ENCODE measurements at regions not wholly inside any gene's neighbourhood (a gene's known extent, or its start where the extent isn't known, plus 50 kb on each side); places are given as distances from the start of the nearest gene placed in this dataset.

DNA sequence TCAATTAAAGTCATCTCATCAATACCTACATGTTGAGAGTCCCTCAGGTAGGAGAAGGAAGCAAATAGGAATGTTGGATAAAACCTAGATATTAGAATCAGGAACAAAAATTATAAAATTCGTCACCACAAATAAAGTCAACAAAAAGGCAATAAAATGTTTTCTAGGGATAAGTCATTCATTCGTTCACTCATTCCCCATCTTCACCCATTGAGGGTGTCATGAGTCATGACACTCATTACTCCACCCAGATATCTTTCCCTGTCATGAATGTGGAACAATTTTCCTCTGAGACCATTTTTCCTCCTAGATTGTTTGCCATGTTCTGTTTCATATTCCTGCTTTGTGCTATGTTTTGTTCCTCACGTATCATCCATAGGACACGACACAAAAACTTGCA, 50.9 kb upstream of the OLIG3 start:
- WGBS, 2 experiments (ENCODE audit: low coverage in 1 of 2, low lambda C conversion rate in 2 of 2, missing lambda C conversion rate in 2 of 2): 37 to 38% methylated on average over 4 of the region's 4 CpGs
- no peak overlapping the region for H3K4me3 ChIP-seq
- no peaks in the 10 kb centered on the region for H4K20me1 ChIP-seq (ENCODE audit: insufficient read depth)
- TF ChIP-seq EZH2 (IDR thresholded peaks at IDR 0.05; ENCODE audit: insufficient read depth, poor library complexity, severe bottlenecking): no peak
- no peak for TF ChIP-seq EZH2phosphoT487 (IDR thresholded peaks at IDR 0.05; ENCODE audit: insufficient read depth, low read depth)
- H3K79me2 ChIP-seq (ENCODE audit: insufficient read depth): no peaks in the 10 kb centered on the region
- H2AFZ ChIP-seq: no peak overlapping the region
- in situ Hi-C loops (cut with MboI): no loop called here
- no peaks in the 10 kb centered on the region for H3K9me2 ChIP-seq (ENCODE audit: insufficient read depth)
- no peak overlapping the region for H3K9ac ChIP-seq
- H3K36me3 ChIP-seq (ENCODE audit: low read depth): no peaks in the 10 kb centered on the region
- H3K27me3 ChIP-seq (replicated peaks; ENCODE audit: insufficient read depth): peaks cover under 1% of the 10 kb centered on the region; the same call in 1 of the 2 replicates
- no peaks in the 10 kb centered on the region for H3K9me3 ChIP-seq (ENCODE audit: low read depth)
- no peak overlapping the region for H3K4me2 ChIP-seq (ENCODE audit: unreplicated experiment)
- no peak for DNase-seq
- H3K4me1 ChIP-seq (ENCODE audit: insufficient read depth): no peaks in the 10 kb centered on the region
- H3F3A ChIP-seq (ENCODE audit: insufficient read depth): no peaks in the 10 kb centered on the region
- no peak overlapping the region for H3K27ac ChIP-seq

DNA sequence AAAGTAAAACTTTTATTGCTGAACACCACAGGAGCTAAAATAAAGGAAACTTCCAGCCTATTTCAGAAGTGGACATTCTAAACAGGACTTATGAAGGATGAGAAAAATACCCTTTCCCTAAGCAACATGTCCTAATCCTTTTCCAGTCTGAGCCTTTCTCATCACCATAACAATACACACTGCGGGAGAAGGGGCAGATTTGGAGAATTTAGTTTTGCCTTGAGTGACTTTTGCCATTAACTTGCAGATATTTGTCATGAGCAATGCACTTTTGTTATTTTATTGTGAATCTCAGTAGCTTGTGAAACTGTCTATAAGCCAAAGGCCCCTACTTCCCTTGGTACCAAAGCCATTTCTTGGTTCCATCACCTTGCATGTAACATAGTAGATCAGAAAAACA, 53.0 kb upstream of the OLIG3 start:
- 10 to 15% methylated on average over 1 of the region's 1 CpG for WGBS, 2 experiments (ENCODE audit: low coverage in 1 of 2, low lambda C conversion rate in 2 of 2, missing lambda C conversion rate in 2 of 2)
- no peak overlapping the region for H3K9ac ChIP-seq
- H2AFZ ChIP-seq: no peak overlapping the region
- no peaks in the 10 kb centered on the region for H3K36me3 ChIP-seq (ENCODE audit: low read depth)
- in situ Hi-C loops (cut with MboI): no loop called here
- no peaks in the 10 kb centered on the region for H3F3A ChIP-seq (ENCODE audit: insufficient read depth)
- no peak overlapping the region for H3K27ac ChIP-seq
- no peaks in the 10 kb centered on the region for H3K9me3 ChIP-seq (ENCODE audit: low read depth)
- no peaks in the 10 kb centered on the region for H3K4me1 ChIP-seq (ENCODE audit: insufficient read depth)
- no peak overlapping the region for H3K4me2 ChIP-seq (ENCODE audit: unreplicated experiment)
- DNase-seq: no peak
- H3K79me2 ChIP-seq (ENCODE audit: insufficient read depth): no peaks in the 10 kb centered on the region
- H3K27me3 ChIP-seq (replicated peaks; ENCODE audit: insufficient read depth): peaks cover 4% of the 10 kb centered on the region; the same call in 1 of the 2 replicates
- TF ChIP-seq EZH2phosphoT487 (IDR thresholded peaks at IDR 0.05; ENCODE audit: insufficient read depth, low read depth) (no peak), EZH2 (IDR thresholded peaks at IDR 0.05; ENCODE audit: insufficient read depth, poor library complexity, severe bottlenecking) (no peak)
- no peak overlapping the region for H3K4me3 ChIP-seq
- no peaks in the 10 kb centered on the region for H3K9me2 ChIP-seq (ENCODE audit: insufficient read depth)
- H4K20me1 ChIP-seq (ENCODE audit: insufficient read depth): no peaks in the 10 kb centered on the region

DNA sequence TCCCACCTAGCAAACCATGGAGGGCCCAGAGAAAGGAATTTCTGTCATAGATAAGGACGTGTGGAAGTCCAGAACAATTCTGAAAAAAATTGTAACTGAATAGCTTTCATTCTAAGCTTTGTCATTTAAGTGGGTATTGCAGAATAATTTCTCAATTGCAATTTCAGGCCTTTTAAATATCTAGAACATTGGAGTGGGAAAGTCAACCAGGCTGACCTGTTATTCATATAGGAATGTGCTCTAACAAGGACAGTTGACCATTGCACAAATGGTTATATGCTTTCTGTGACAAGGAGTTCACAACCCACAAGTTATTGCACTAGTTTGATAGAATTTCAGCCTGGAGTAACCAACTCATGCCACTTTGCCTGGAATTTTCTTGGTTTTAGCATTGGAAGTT, 53.4 kb upstream of the OLIG3 start:
- Histone ChIP-seq H3K36me3 (ENCODE audit: low read depth) (no peaks in the 10 kb centered on the region), H3K4me2 (ENCODE audit: unreplicated experiment) (no peak overlapping the region), H3K79me2 (ENCODE audit: insufficient read depth) (no peaks in the 10 kb centered on the region), H3K27me3 (replicated peaks; ENCODE audit: insufficient read depth) (peaks cover 4% of the 10 kb centered on the region; the same call in 1 of the 2 replicates), H3K9me3 (ENCODE audit: low read depth) (no peaks in the 10 kb centered on the region), H3K9me2 (ENCODE audit: insufficient read depth) (no peaks in the 10 kb centered on the region), H3F3A (ENCODE audit: insufficient read depth) (no peaks in the 10 kb centered on the region), H3K9ac (no peak overlapping the region), H3K4me3 (no peak overlapping the region), H4K20me1 (ENCODE audit: insufficient read depth) (no peaks in the 10 kb centered on the region), H2AFZ (no peak overlapping the region), H3K4me1 (ENCODE audit: insufficient read depth) (no peaks in the 10 kb centered on the region), H3K27ac (no peak overlapping the region)
- no peak for TF ChIP-seq EZH2 (IDR thresholded peaks at IDR 0.05; ENCODE audit: insufficient read depth, poor library complexity, severe bottlenecking)
- no peak for TF ChIP-seq EZH2phosphoT487 (IDR thresholded peaks at IDR 0.05; ENCODE audit: insufficient read depth, low read depth)
- 0 to 2% methylated on average over 1 of the region's 1 CpG for WGBS, 2 experiments (ENCODE audit: low coverage in 1 of 2, low lambda C conversion rate in 2 of 2, missing lambda C conversion rate in 2 of 2)
- no peak for DNase-seq
- in situ Hi-C loops (cut with MboI): no loop called here

DNA sequence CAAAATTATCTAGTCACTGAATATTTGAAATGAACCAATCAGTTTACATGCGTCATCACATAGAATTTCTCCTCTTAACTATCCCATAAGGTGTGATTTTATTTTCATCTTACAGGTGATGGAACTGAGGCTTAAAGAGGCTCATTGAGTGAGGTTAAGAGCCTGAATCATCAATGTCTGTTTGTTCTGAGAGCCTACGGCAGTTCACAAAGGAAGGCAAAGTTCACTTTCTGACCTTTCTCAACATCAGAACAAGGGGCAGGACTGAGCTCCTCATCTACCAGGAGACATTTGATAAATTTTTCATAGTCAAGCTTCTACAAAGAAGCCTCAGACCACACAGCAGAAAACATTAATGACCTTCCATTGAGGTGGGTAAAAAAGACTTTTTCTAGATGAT, 54.9 kb upstream of the OLIG3 start:
- no peaks in the 10 kb centered on the region for H4K20me1 ChIP-seq (ENCODE audit: insufficient read depth)
- H3K4me2 ChIP-seq (ENCODE audit: unreplicated experiment): no peak overlapping the region
- no peaks in the 10 kb centered on the region for H3K4me1 ChIP-seq (ENCODE audit: insufficient read depth)
- no peaks in the 10 kb centered on the region for H3F3A ChIP-seq (ENCODE audit: insufficient read depth)
- no peaks in the 10 kb centered on the region for H3K9me3 ChIP-seq (ENCODE audit: low read depth)
- 56 to 66% methylated on average over 2 of the region's 2 CpGs for WGBS, 2 experiments (ENCODE audit: low coverage in 1 of 2, low lambda C conversion rate in 2 of 2, missing lambda C conversion rate in 2 of 2)
- H3K9ac ChIP-seq: no peak overlapping the region
- no peak for TF ChIP-seq EZH2 (IDR thresholded peaks at IDR 0.05; ENCODE audit: insufficient read depth, poor library complexity, severe bottlenecking)
- no peak for TF ChIP-seq EZH2phosphoT487 (IDR thresholded peaks at IDR 0.05; ENCODE audit: insufficient read depth, low read depth)
- H3K36me3 ChIP-seq (ENCODE audit: low read depth): no peaks in the 10 kb centered on the region
- no peak for DNase-seq
- no peak overlapping the region for H3K4me3 ChIP-seq
- H3K9me2 ChIP-seq (ENCODE audit: insufficient read depth): no peaks in the 10 kb centered on the region
- H3K27me3 ChIP-seq (replicated peaks; ENCODE audit: insufficient read depth): 0 out of 2 replicates have a peak, but pooled peaks cover 4% of the 10 kb centered on the region
- no peak overlapping the region for H3K27ac ChIP-seq
- H3K79me2 ChIP-seq (ENCODE audit: insufficient read depth): no peaks in the 10 kb centered on the region
- in situ Hi-C loops (cut with MboI): no loop called here
- no peak overlapping the region for H2AFZ ChIP-seq

DNA sequence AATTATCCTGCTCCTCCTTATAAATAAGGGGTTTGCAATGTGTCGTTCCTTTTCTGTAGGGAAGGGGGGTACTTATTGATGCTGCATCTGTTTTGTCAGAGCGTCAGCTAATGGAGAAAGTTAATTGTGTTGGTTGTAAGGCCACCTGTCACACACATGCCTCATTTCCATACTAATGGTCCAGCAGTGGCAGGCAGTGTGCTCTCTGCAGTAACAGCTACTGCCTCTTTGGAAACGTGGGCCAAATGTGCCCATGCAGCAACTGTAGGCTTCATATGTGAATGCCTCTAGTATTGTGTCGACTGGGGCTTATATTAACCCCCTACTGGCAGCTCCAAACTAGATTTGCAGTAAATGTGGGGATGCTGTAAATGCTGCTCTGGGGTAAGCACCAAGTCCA, 56.3 kb upstream of the OLIG3 start:
- H3K27ac ChIP-seq: no peak overlapping the region
- H3K4me3 ChIP-seq: no peak overlapping the region
- no peaks in the 10 kb centered on the region for H3K9me2 ChIP-seq (ENCODE audit: insufficient read depth)
- in situ Hi-C loops (cut with MboI): no loop called here
- H3K36me3 ChIP-seq (ENCODE audit: low read depth): no peaks in the 10 kb centered on the region
- H3K27me3 ChIP-seq (replicated peaks; ENCODE audit: insufficient read depth): 0 out of 2 replicates have a peak, but pooled peaks cover 4% of the 10 kb centered on the region
- no peaks in the 10 kb centered on the region for H3K9me3 ChIP-seq (ENCODE audit: low read depth)
- H4K20me1 ChIP-seq (ENCODE audit: insufficient read depth): no peaks in the 10 kb centered on the region
- no peak overlapping the region for H3K4me2 ChIP-seq (ENCODE audit: unreplicated experiment)
- no peak for TF ChIP-seq EZH2phosphoT487 (IDR thresholded peaks at IDR 0.05; ENCODE audit: insufficient read depth, low read depth)
- no peak for TF ChIP-seq EZH2 (IDR thresholded peaks at IDR 0.05; ENCODE audit: insufficient read depth, poor library complexity, severe bottlenecking)
- no peaks in the 10 kb centered on the region for H3K79me2 ChIP-seq (ENCODE audit: insufficient read depth)
- no peaks in the 10 kb centered on the region for H3F3A ChIP-seq (ENCODE audit: insufficient read depth)
- H3K4me1 ChIP-seq (ENCODE audit: insufficient read depth): no peaks in the 10 kb centered on the region
- DNase-seq: no peak
- no peak overlapping the region for H2AFZ ChIP-seq
- no peak overlapping the region for H3K9ac ChIP-seq
- WGBS, 2 experiments (ENCODE audit: low coverage in 1 of 2, low lambda C conversion rate in 2 of 2, missing lambda C conversion rate in 2 of 2): 5 to 8% methylated on average over 4 of the region's 4 CpGs

All from GM23248 (cell line).